Muscle of arm (tissue), 1 donor: ENCODE measurements at regions not wholly inside any gene's neighbourhood (a gene's known extent, or its start where the extent isn't known, plus 50 kb on each side); places are given as distances from the start of the nearest gene placed in this dataset.
"Not testable (repeated sequence)": the region's sequence is repeated elsewhere in the genome, so short reads cannot be mapped to it uniquely, and the experiment has no call there.

Experiments
- DNase-seq: peaks from one replicate; pipeline ENCODE4 v3.0.0-alpha.2; 2013

DNA sequence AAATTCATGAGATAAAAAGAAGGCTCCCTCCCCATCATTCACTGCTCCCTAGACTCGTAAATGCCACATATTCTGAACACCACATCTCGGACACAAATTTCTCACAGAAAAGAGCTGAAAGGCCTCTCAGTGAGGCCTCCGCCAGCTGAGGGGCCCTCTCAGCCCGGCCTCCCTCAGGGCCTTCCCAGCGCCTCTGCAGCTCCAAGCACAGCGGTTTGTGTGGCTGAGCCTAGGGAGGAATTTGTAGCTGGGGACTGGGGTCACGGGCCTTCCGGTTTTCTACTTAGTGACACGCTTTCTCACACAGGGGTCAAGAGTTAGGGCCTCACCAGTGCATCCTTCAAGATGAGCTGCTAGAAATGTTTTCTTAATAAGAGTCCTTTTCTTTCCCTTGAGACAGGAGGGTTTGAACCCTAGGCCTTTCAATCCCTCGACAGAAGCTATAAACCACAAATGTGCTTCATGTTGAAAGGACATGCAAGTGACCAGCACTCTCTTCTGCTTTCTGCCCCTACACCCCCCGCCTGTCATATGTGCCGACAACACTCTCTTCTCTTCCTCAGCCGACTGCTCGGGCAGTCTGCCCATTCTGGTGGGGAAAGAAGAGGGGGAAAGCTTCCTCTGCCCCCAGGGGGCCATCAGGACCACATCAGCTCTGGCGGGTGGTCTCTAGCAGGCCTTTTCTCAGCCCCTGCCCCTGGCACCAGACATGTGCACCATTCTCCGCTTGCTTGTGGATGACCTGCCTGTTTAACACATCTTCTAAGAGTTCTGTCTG, 104.9 kb downstream of the CHIC2 start:
- no peak for DNase-seq

DNA sequence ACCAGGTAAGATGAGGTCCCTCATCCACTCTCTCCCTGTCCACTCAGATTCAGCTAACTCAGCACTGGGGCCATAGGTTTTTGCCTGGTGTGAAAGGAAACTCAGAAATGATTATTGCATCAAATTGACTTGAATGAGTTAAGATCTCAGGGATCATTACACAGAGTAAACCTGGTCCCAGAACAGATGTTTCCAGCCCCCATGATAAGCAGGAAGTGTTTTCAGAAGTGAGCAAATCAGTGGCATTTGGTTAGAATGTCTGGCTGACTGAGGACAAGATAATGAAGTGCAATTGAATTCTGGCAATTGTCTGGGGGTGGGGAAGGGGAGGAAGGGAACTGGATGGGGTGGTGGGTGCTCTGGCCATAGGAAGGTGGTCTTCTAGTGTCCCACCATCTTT, 108.0 kb downstream of the CHIC2 start:
- DNase-seq: no peak

DNA sequence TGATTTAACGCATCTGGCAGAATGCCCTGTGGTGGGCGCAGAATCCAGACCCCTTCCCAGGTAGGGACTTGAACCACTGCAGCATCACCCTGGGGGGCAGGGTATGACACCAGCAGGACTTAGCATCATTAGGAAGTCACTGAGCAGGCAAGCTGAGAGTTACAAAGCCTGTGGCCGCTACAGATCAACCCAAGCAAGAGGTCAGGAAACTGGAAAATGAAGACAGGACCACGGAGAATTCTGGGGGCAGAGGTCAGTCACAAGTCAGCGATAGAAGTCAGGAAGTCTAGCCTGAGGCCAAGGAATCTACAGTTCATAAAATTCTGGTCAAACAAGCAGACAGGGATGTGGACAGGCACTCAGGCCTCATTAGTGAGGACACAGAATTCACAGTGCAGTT, 108.4 kb downstream of the CHIC2 start:
- DNase-seq: no peak

DNA sequence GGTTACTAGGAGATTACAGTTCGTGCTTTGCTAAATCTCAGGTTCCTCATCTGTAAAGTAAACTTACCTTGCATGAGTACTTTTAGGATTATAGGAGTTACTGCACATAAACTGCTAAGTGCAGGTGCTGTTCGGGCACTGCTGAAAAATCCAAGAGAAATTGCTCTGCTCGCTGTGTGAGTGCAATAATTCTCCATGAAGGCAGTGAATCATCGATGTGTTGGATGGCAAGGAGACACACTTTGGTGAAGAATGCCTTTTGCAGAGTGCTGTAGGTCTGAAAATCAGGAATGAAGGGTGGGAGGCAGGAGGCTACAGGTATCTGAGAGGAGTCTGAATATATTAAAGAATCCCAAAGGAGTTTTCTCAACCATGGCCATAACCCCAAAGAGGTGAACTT, 113.0 kb downstream of the CHIC2 start:
- no peak for DNase-seq

DNA sequence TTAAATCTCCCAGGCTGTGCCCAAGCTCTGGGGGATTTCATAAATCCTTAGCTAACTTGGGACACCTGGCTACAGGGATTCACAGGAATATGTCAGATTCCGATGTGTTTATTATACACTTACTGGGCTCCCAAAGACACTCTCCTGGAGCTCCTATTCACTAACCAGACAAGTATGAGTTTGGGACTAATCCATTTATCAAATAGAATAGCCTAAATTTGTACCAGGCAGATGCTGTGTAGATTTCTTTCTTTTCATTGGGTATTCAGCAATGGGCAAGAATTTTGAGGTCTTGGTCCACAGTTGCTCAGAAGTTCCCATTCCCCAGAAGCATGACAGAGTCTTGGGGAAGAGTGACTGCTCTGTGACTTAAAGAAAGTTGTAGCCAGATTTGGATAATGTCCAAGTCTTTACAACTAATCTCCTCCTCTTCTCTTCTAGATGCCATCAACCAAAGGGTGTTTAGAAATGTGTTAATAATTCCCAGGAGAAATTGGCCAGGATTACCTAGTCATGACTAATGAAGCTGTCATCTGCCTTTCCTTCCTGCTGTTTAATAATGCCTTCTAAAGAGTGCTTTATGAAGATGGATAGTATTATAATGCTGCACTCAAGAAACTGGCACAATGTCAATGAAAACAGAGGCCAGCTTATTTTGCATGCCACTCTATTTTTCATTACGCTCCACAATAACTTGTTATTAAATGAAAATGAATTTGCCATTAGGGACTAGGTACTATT, 120.9 kb downstream of the CHIC2 start:
- no peak for DNase-seq

DNA sequence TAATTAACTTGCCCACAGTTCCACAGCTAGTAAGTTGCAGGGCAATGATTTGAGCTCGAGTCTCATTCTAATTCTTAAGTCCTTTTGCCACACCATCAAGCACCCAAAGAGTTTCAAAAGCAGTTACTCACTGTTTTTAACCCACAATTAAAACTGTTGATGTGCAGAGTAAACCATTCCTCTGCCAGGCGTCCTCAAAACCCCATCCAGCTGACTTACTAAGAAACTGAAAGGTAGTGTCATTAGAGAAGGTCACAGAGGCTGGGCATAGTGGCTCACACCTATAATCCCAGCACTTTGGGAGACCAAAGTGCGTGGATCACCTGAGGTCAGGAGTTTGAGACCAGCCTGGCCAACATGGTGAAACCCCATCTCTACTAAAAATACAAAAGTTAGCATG, 121.7 kb downstream of the CHIC2 start:
- DNase-seq: no peak

DNA sequence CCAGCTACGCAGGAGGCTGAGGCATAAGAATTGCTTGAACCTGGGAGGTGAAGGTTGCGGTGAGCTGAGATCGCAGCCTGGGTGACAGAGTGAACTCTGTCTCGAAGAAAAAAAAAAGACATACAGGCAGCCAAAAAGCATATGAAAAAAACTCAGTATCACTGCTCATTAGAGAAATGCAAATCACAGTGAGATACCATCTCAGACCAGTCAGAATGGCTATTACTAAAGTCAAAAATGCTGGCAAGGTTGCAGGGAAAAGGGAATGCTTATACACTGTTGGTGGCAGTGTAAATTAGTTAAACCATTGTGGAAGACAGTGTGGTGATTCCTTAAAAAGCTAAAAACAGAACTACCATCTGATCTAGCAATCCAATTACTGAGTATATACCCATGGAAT, 123.1 kb downstream of the CHIC2 start:
- DNase-seq: no peak

DNA sequence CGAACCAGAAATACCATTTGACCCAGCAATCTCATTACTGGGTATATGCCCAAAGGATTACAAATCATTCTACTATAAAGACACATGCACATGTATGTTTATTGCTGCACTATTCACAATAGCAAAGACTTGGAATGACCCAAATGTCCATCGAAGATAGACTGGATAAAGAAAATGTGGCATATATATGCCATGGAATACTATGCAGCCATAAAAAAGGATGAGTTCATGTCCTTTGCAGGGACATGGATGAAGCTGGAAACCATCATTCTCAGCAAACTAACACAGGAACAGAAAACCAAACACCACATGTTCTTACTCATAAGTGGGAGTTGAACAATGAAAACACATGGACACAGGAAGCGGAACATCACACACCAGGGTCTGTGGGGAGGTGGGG, 124.5 kb downstream of the CHIC2 start:
- DNase-seq: not testable (repeated sequence)

DNA sequence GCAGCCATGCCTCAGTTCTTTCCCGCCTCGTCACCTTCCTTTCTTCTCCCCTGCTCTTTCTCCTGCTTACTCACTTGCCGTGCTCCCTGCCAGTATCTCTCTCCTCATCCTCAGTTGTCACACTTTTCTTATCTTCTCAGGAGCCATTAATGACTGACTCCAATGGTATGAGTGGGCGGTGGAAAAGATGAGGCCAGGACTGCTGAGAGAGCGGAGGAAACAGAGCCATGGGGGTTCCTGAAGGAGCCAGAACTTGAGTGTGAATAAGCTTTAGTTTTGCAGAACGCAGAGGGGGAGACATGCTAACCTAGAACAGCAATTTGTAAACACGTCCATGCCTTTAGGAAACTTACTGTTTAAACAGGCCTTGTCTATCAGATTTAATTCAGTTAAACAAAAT, 126.5 kb downstream of the CHIC2 start:
- no peak for DNase-seq

DNA sequence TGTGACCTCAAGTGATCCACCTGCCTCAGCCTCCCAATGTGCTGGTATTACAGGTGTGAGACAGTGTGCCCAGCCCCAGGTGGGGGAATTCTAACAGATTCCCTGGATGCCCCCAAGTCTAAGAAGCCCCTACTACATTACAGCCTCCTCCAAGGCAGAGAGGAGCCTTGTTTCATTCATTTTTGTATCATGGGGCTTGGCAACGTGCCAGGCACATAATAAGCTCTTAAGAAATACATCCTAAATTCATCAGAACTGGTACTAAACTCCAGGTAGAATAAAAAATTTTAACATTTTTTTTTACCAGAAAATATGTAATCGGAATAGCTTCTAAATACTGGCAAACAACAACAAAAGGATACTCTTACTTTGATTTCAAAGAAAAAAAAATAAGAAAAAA, 127.1 kb downstream of the CHIC2 start:
- DNase-seq: no peak

DNA sequence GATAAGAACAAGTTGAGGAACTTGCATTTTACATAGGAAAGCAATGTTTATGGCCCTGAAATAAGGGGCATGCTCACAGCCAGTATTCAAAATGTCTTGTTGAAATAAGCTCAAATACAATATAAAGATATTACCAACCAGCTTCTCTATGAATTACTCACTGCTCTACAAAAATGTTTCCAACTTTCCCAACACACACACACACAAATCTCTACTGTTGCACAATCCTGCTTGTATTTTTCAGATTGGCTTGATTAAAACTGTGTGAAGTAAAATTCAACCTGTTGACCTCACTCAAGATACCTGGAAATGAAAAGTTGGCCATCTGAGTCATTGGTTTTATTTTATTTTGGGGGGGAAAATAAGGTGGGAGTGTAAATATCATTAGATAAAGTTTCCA, 128.6 kb downstream of the CHIC2 start:
- DNase-seq: no peak

DNA sequence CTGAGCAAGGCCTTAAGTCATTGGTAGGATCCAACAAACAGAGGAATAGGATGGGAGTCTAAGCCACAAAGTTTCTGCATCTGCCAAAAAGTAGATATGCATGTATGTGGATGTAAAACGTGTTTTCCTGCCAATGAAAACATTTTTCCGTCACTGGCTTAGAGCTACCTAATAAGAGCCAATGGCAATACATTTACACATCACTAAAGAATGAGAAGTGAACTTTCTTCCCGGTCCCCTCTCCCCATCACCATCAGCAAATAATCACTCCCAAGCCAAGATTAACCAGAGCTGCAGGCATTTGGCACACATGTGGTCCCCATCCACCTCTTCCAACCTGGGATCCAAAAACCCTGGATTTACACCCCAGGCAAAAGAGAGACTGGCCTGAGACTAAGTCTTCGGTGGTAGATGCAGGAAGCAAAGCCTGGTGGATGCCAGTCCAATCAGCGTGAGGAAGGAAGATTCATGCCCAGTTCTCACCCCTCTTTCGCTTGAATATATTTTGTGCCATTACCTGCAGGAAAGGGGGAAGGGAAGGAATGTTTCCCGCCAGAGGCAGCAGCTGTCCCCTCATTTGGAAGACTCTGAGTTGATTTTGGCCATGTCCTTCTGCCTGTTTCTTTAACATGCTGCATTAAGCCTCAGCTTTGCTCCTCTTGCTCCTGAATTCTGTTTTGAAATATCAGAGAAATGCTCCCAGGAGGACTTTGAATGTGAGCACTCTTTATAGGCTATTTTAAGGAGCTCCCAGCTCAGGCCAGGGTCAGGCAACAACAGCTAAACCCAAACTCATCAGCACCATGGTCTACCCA, 131.4 kb downstream of the CHIC2 start:
- peak; percentile 80 for DNase-seq

DNA sequence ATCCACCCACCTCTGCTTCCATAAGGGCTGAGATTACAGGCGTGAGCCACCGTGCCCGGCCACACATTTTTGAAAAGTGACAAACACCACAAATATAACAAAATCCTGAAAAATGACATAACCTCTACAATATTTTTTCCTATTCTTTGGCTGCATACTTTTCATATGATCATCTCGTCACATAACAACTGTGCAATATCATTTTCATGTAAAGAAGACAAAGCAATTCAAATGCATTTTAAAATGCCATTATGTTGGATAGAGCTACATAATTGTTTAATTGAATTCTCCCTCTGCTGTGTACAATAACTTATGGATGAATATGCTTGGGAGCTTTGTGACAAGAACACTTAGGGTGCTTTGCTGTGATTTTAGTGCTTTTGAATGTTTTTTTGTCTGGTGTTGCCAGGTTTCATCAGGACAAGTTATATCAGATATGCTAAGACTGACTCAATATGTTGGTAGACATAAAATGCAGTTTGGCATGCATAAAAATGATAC, 132.9 kb downstream of the CHIC2 start:
- no peak for DNase-seq

DNA sequence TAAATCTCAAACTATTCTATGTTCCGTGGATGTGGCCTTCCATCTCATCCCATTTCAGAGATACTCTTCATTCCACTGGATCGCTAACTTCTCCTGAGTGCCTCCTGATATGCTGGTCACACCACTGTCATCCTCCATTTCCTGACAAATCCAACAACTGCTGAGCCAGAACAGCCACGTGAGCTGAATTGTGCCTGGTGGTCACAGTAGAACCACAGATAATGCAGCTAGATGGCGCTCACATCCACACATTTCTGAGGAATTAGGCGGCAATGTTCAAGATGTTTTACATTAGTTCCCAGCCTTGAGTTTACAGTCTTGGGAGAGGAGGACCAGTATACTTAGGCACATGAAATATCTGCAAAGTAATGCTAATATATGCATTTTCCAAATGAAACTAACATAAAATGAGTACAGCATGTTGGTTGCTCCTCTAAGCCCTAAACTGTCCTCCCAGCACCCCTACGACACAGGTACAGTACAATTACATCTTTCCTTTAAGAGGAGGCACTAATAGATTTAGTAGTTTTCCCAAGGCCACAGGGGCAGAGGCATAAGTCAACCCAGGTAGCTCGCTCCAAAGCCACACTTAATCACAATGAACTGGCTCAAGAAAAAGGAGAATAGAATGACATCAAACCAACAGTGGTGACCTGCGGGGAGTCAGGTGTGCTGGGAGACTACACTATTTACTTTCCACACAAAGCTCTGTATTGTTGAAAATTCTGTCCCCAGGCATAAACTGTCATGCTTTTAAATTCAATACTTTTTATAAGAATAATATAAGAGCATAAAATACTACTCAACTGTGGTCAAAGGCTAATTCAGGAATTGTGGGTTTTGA, 134.2 kb downstream of the CHIC2 start:
- DNase-seq: peak; percentile 88

DNA sequence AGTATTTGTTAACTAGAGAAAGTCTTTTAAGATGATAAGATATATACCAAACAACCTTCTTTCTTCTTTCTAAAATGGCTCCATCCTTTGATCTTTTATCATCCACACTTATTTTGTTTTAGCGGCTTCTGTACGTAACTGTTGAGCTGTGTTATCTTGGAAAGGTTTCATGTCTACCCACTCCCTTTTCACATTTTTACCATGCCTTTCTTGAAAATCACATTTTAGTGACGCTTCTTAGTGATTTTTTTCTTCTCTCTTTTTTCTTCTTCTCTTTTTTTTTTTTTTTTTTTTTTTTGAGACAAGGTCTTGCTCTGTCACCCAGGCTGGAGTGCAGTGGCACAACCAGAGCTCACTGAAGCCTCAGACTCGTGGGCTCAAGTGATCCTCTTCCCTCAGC, 135.1 kb downstream of the CHIC2 start:
- no peak for DNase-seq

DNA sequence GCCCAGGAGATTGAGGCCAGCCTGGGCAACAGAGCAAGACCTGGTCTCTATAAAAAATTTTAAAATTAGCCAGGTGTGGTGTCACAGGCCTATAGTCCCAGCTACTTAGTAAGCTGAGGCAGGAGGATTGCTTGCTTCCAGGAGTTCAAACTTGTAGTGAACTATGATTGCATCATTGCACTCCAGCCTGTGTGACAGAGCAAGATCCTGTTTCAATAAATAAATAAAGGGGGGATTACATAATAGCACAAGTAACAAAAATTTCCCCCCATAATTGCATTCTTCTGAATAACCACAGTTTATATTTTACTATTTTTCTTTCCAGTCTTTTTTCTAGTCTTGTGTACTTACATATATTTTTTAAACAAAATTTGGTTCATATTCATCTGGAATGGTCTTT, 135.6 kb downstream of the CHIC2 start:
- no peak for DNase-seq

DNA sequence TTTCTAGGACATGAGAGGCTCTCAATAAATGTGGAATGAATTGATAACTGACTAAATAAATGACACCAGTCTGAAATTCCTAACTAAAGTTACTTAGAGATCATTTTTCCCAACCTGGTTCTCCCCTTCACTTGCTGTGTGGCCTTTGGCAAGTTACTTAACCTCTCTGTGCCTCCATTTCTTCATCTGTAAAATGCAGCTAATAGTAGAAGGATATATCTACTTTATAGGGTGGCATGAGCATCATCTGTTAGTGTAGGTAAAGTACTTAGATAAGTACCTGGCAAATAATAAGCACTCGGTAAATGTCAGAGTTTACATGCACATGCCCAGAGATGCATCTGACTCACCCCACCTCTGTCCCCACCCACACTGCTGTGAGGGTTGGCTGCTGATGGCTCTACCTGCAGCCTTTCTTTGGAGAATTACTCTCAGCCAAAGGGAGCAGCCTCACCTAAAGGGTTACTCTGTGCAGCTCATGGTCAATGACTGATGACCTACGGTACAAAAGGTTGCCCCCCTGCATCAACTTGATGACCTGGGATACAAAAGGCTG, 139.3 kb downstream of the CHIC2 start:
- no peak for DNase-seq

DNA sequence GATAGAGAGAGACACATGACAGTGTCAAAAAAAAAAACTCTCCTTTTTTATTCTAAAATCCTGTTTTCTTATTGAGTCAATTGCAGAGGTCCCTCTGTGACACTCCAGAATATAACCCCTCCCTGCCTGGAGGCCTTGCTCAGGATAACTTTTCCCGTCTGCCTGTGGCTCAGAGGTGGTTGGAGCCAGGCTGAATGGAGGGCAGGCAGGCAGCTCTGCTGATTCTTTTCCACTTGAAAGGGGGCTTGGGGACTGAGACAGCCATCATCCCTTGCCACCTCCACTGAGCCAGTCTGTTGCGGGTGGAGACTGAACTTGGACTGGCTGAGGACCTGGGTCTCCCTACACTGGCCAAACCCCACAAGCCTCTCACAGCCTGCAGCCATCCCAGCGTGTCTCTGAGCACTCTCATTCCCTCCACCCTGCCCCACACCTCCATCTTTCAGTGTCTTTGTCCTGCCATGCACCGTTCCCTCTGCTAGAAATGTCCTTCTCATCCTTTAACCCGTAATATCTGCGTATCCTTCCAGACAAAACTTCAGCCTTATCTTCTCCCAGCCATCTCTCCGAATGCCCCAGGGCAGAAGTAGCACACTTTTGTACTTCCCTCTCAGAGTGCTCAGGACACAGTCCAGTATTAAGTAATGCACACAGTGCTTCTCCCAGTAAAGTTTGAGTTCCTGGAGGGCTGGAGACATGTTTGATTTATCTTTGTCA, 139.9 kb downstream of the CHIC2 start:
- DNase-seq: no peak

DNA sequence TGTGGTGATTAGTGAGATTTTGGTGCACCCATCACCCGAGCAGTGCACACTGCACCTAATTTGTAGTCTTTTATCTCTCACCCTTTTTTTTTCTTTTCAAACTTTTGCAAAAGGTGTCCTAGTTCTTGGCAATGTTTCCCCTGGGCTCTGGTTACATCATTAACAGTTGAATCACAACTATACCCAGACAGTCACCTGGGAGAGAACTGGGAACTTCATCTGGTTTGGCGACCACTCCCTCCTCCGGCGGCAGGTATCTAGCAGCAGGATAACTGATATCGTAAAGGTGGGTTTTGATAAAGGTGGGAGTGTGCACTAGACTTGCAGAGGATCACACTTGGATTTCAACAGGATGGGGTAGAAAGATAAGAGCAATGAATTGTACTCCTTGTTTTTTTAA, 140.5 kb downstream of the CHIC2 start:
- no peak for DNase-seq

DNA sequence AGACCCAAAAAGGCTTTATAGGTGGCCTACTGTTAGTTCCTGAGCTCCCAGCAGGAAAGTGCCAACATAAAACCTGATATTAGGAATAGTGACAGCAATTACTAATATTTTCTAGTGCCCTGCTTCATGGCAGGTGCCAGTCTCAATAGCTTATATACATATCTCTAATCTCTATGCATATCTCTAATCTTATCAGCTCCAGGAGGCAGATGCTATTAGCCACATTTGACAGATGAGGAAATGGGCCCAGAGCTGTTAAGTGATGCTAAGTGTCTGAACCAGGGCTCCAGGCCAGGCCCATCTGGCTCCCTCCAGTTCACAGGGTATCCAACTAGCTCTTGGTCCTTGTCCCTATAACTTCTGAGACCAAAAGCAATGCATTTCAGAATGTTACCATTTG, 142.5 kb downstream of the CHIC2 start:
- no peak for DNase-seq

DNA sequence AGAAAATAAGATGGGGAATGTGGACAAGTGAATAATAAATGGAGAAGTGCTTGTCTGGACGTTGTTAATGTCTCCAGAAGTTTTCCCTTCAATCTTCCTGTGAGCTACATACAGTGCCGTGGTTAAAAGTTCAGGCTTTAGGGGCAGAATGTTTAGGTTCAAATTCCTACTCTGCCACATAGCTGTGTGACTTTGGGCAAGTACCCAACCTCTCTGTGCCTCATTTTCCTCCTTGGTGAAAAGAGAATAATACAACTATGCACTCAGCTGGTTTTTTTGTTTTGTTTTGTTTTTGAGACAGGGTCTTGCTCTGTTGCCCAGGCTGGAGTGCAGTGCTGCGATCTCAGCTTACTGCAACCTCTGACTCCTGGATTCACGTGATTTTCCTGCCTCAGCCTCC, 143.5 kb downstream of the CHIC2 start:
- no peak for DNase-seq
